GM12878 (cell line): ENCODE measurements at regions not wholly inside any gene's neighbourhood (a gene's known extent, or its start where the extent isn't known, plus 50 kb on each side); places are given as distances from the start of the nearest gene placed in this dataset.

Experiments
- ESRRA ChIP-seq: IDR thresholded peaks from 2 replicates; pipeline ENCODE4 v1.6.1; 2012; ENCODE audit warnings: mild to moderate bottlenecking, low read length, improper control_type of control experiment
- POLR2A ChIP-seq: IDR thresholded peaks from 2 replicates; pipeline ENCODE4 v1.6.1; 2011; ENCODE audit warnings: low read depth, mild to moderate bottlenecking, low read length
- POLR2AphosphoS2 ChIP-seq: IDR thresholded peaks from 2 replicates; pipeline ENCODE4 v1.6.1; 2011; ENCODE audit warnings: low read depth, mild to moderate bottlenecking, low read length, improper control_type of control experiment, moderate library complexity
- RCOR1 ChIP-seq: conservative IDR thresholded peaks from 2 replicates; pipeline ENCODE4 v1.6.1; 2012; ENCODE audit warnings: low read depth, low read length, improper control_type of control experiment
- TF ChIP-seq, protein P1 (sequence below): IDR thresholded peaks from 2 replicates; pipeline ENCODE4 v1.6.1; 2011; ENCODE audit warnings: borderline replicate concordance, low read depth, mild to moderate bottlenecking, moderate library complexity, mixed read lengths, low read length; ENCODE audit not compliant: insufficient read depth; ENCODE audit errors: extremely low read length

DNA sequence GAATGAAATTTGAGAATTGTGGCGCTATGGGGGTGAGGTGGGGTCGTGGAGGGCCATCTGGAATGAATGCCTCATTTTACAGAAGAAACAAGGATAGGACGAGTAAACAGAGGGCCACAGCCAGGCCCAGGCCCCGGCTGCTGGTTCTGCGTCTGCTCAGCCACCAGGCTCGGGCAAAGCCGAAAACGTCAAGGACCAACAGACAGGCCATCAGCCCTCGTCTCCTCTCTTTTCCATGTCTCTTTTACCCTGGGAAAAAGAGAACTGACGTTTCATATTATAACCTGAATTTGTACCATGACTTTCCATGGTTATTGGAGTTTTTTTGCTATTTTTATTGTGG, 212.4 kb upstream of the ARID1B start:
- TF ChIP-seq RCOR1: no peak
- TF ChIP-seq POLR2A: no peak
- TF ChIP-seq ESRRA: no peak
- TF ChIP-seq POLR2AphosphoS2: no peak
- TF ChIP-seq, protein P1, sequence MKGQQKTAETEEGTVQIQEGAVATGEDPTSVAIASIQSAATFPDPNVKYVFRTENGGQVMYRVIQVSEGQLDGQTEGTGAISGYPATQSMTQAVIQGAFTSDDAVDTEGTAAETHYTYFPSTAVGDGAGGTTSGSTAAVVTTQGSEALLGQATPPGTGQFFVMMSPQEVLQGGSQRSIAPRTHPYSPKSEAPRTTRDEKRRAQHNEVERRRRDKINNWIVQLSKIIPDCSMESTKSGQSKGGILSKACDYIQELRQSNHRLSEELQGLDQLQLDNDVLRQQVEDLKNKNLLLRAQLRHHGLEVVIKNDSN: no peak
